Hepatocyte (in vitro differentiated cells): ENCODE measurements at regions not wholly inside any gene's neighbourhood (a gene's known extent, or its start where the extent isn't known, plus 50 kb on each side); places are given as distances from the start of the nearest gene placed in this dataset.

ENCODE experiments used
- EZH2 ChIP-seq: fragments of 200-600 bp; sonication (generic); IDR thresholded peaks from 2 replicates; pipeline ENCODE4 v1.6.1; 2016; ENCODE audit warnings: antibody characterized with exemption, mild to moderate bottlenecking, borderline replicate concordance
- EZH2phosphoT487 ChIP-seq: fragments of 200-600 bp; sonication (generic); IDR thresholded peaks from one replicate; pipeline ENCODE4 v1.6.1; 2018; ENCODE audit warnings: antibody characterized with exemption, mild to moderate bottlenecking, low read depth, moderate library complexity; ENCODE audit not compliant: unreplicated experiment, severe bottlenecking
- TF ChIP-seq, protein P1 (sequence below): fragments of 200-600 bp; sonication (generic); IDR thresholded peaks from 2 replicates; pipeline ENCODE4 v1.5.1; 2016; ENCODE audit warnings: antibody characterized with exemption, mild to moderate bottlenecking; ENCODE audit not compliant: poor library complexity

DNA sequence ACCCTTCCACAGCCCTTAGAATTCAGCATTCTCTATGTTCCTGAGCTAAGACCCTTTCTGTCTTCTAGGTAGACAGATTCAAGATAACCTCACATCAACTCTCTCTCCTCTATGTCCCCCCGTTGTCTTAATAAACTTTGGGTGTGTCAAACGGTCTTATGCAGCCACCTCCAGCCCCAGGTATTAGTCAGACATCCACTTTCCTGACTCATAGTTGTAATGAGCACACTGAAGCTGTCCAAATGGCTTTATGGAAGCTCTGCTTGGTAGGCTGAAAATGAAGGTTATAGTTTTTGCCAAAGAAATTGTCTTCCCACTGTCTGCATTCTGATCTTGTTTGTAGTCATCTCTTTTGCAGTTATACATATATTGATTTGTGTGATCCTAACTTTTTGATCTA is 482.0 kb downstream of the RMST start:
- TF ChIP-seq, protein P1, sequence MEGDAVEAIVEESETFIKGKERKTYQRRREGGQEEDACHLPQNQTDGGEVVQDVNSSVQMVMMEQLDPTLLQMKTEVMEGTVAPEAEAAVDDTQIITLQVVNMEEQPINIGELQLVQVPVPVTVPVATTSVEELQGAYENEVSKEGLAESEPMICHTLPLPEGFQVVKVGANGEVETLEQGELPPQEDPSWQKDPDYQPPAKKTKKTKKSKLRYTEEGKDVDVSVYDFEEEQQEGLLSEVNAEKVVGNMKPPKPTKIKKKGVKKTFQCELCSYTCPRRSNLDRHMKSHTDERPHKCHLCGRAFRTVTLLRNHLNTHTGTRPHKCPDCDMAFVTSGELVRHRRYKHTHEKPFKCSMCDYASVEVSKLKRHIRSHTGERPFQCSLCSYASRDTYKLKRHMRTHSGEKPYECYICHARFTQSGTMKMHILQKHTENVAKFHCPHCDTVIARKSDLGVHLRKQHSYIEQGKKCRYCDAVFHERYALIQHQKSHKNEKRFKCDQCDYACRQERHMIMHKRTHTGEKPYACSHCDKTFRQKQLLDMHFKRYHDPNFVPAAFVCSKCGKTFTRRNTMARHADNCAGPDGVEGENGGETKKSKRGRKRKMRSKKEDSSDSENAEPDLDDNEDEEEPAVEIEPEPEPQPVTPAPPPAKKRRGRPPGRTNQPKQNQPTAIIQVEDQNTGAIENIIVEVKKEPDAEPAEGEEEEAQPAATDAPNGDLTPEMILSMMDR = no peak
- TF ChIP-seq EZH2 (no peak), EZH2phosphoT487 (no peak)
